ENCODE measurements at regions not wholly inside any gene's neighbourhood (a gene's known extent, or its start where the extent isn't known, plus 50 kb on each side); places are given as distances from the start of the nearest gene placed in this dataset.

- Histone ChIP-seq H3K36me3 (ENCODE audit: control insufficient read depth, insufficient read depth, low read length) (no peaks in the 10 kb centered on the region), H3K4me1 (ENCODE audit: control insufficient read depth, insufficient read depth, low read length) (peaks cover 7% of the 10 kb centered on the region), H3K9me3 (ENCODE audit: control insufficient read depth, insufficient read depth, low read length) (no peaks in the 10 kb centered on the region), H3K27ac (ENCODE audit: low read length) (no peak overlapping the region), H3K27me3 (ENCODE audit: control insufficient read depth, insufficient read depth, low read length) (no peaks in the 10 kb centered on the region), H3K4me3 (ENCODE audit: low read length) (no peak overlapping the region)
- Mint-ChIP-seq H3K9me3 (no peaks in the 10 kb centered on the region), H3K4me1 (peaks cover 8 to 9% of the 10 kb centered on the region in 2 donors), H3K27ac (no peak overlapping the region), H3K4me3 (no peak overlapping the region), H3K36me3 (no peaks in the 10 kb centered on the region), H3K27me3 (ENCODE audit: low read depth in 2 of 2) (peaks cover 0 to 4% of the 10 kb centered on the region in 2 donors)
- DNase-seq (peak in 1 of 2 donors; percentile 36), ATAC-seq (peak in 1 of 3 donors; percentile 61)
- 35% methylated on average over 10 of the region's 10 CpGs for WGBS (ENCODE audit: insufficient coverage)
- TF ChIP-seq CTCF (IDR thresholded peaks at IDR 0.05): no peak
- intact Hi-C loops (cut with micrococcal nuclease): no loop called here
Observed at GRCh38 chr2:236359426-236360045, 95.3 kb upstream of the ASB18 start.

- Histone ChIP-seq H3K9me3 (ENCODE audit: control insufficient read depth, insufficient read depth, low read length) (no peaks in the 10 kb centered on the region), H3K4me3 (ENCODE audit: low read length) (no peak overlapping the region), H3K27ac (ENCODE audit: low read length) (no peak overlapping the region), H3K36me3 (ENCODE audit: control insufficient read depth, insufficient read depth, low read length) (no peaks in the 10 kb centered on the region), H3K4me1 (ENCODE audit: control insufficient read depth, insufficient read depth, low read length) (peaks cover 14% of the 10 kb centered on the region), H3K27me3 (ENCODE audit: control insufficient read depth, insufficient read depth, low read length) (no peaks in the 10 kb centered on the region)
- no peak for DNase-seq
- peaks cover 0 to 12% of the 10 kb centered on the region in 2 donors for H3K27me3 Mint-ChIP-seq (ENCODE audit: low read depth in 2 of 2)
- no peak overlapping the region for H3K27ac Mint-ChIP-seq
- H3K9me3 Mint-ChIP-seq: no peaks in the 10 kb centered on the region
- H3K36me3 Mint-ChIP-seq: no peaks in the 10 kb centered on the region
- no peak for ATAC-seq
- 94% methylated on average over 4 of the region's 4 CpGs for WGBS (ENCODE audit: insufficient coverage)
- TF ChIP-seq CTCF (IDR thresholded peaks at IDR 0.05): no peak
- intact Hi-C loops (cut with micrococcal nuclease): no loop called here
- H3K4me3 Mint-ChIP-seq: no peak overlapping the region
- H3K4me1 Mint-ChIP-seq: peaks cover 15 to 17% of the 10 kb centered on the region in 2 donors
Observed at GRCh38 chr2:236360496-236360895, 96.3 kb upstream of the ASB18 start.

GRCh38 chr2:236363711-236364277 lies 99.6 kb upstream of the ASB18 start:
- Mint-ChIP-seq H3K27me3 (ENCODE audit: low read depth in 2 of 2) (peaks cover 18 to 27% of the 10 kb centered on the region in 2 donors), H3K9me3 (no peaks in the 10 kb centered on the region), H3K27ac (no peak overlapping the region), H3K36me3 (no peaks in the 10 kb centered on the region), H3K4me3 (no peak overlapping the region), H3K4me1 (peaks cover 42% of the 10 kb centered on the region in 2 donors)
- DNase-seq (no peak), ATAC-seq (no peak)
- WGBS (ENCODE audit: insufficient coverage): 89% methylated on average over 10 of the region's 10 CpGs
- Histone ChIP-seq H3K36me3 (ENCODE audit: control insufficient read depth, insufficient read depth, low read length) (no peaks in the 10 kb centered on the region), H3K27ac (ENCODE audit: low read length) (no peak overlapping the region), H3K4me1 (ENCODE audit: control insufficient read depth, insufficient read depth, low read length) (peaks cover 36% of the 10 kb centered on the region), H3K9me3 (ENCODE audit: control insufficient read depth, insufficient read depth, low read length) (no peaks in the 10 kb centered on the region), H3K4me3 (ENCODE audit: low read length) (no peak overlapping the region), H3K27me3 (ENCODE audit: control insufficient read depth, insufficient read depth, low read length) (peaks cover 11% of the 10 kb centered on the region)
- intact Hi-C loops (cut with micrococcal nuclease): no loop called here
- TF ChIP-seq CTCF (IDR thresholded peaks at IDR 0.05): no peak
